Activated CD8-positive, alpha-beta memory T cell treated with anti-CD3 and anti-CD28 coated beads, Interleukin-2, amount 50 U/mL, for 1 hour (primary cell): ENCODE measurements at regions not wholly inside any gene's neighbourhood (a gene's known extent, or its start where the extent isn't known, plus 50 kb on each side); places are given as distances from the start of the nearest gene placed in this dataset.

Source experiments
- DNase-seq: peaks from one replicate; pipeline ENCODE4 v3.0.0-alpha.2; 2020; ENCODE audit errors: extremely low read depth

DNA sequence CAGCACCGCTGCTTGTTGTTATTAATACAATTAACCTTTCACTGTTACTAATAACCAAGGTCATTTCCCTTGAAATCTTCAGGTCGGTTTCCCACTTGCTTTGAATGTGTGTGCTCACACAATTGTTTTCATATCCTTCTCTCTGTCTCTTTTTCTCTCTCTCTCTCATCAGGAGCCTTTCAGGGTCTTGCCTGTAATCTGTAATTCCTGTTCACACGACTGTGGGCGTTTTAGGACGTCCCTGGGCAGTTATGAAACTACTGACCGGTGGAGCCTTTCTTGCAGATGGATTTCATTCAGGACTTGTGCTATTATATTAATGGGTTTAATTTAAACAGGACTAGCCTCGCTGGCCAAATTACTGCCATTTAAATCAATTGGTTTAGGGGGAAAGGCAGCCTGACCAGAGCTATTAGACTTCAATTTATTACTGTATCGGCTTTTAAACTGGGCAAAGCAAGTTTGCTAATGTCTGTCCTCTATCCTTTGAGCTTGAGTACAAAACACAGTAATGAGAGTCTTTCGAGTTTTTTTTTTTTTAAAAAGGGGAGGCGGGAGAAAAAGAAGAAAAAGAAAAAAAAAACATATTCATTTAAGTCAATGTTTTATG is 316.0 kb upstream of the TLE4 start:
- no peak for DNase-seq

DNA sequence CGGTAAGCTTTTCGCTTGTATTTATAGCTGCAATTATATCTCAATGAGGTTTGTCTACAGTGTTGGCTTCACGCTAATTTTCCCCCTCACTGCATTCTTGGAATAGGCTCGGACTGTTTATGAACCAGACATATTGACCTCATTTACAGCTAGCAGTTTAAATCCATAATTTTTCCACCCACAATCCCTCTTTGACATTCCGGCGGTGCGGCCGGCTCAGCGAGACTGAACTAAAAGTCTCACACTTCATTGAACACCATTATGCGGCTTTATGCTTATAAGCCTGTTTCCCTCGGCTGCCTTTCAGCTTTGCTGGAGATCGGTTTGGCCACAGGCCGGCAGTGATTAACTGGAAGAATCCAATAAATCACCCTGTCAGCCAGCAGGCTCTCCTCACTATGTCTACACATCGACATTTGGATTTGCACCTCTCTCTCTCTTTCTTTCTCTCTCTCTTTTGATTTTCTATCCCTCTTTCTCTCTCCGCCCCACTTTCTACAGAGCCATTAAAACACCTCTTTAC is 315.0 kb upstream of the TLE4 start:
- no peak for DNase-seq

GRCh38 chr9:79257228-79257781 is 314.5 kb upstream of the TLE4 start:
- no peak for DNase-seq

- no peak for DNase-seq
Measured at GRCh38 chr9:79257790-79258351, 313.9 kb upstream of the TLE4 start.

GRCh38 chr9:79259858-79260257 is 311.9 kb upstream of the TLE4 start:
- no peak for DNase-seq

- DNase-seq, result no peak
Measured at GRCh38 chr9:79263628-79264027, 308.1 kb upstream of the TLE4 start.

- no peak for DNase-seq
Measured at GRCh38 chr9:79264041-79264440, 307.7 kb upstream of the TLE4 start.

DNA sequence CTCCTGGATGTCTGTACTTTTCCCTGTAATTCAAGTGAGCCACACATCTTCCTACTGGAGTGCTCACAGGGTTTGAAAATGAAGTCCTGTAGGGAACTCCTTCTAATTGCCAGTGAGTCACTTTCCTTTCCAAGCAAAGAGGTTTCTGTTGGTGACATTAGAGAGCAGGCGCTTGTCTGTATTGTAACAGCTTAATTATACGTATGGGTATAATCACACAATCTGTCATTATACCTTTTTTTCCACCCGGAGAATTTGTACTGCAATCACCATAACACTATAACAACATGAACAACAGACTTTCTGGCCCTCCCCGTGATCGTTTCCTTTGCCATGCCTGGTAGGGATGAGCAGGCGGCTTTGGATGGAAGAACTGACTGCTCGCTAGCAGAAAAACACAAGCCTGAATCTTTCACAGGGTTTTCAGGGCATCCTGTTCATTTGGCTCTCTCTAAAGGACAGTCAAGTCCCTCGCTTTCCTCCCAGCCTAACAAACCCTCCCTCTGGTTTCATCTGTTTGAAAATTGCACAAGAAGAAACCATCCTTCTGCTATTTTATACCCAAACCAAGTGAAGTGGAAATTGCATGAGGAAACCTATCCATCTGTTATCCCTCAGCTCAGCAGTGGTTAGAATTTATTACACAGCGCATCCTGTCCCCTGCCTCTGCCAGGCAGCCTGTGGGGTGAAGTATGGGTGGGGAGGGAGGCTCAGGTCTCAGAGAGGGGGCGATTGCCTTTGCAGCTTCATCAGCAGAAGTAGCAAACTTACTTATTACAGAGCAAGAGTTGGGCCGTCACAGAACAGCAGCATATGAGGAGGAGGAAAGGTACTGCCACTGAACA is 307.0 kb upstream of the TLE4 start:
- DNase-seq, result no peak

- DNase-seq, result no peak
Measured at GRCh38 chr9:79266986-79267385, 304.8 kb upstream of the TLE4 start.

GRCh38 chr9:79268806-79269205 is 303.0 kb upstream of the TLE4 start:
- DNase-seq, result no peak

GRCh38 chr9:79273311-79273710 is 298.5 kb upstream of the TLE4 start:
- DNase-seq, result no peak

GRCh38 chr9:79279356-79279755 is 292.4 kb upstream of the TLE4 start:
- DNase-seq, result no peak

DNA sequence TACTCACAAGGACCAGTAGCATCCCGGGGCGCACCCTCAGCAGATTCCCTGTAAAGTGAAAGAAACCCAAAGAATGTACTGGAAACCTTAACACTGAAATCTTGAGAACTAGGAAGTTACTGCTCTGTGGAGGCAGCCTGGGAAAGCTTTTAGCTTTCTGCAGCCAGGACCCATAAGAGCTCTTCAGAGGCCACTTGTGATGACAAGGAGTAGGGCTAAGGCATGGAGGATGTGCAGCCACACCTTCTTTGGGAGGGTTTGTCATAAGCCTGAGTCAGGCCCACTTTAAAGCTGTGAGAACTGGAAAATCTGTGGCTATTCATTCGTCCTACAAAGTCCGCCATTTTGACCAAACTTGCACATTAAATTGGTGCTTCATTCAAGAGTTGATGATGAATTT is 291.1 kb upstream of the TLE4 start:
- DNase-seq, result no peak

- DNase-seq, result no peak
Measured at GRCh38 chr9:79284081-79284480, 287.7 kb upstream of the TLE4 start.

DNA sequence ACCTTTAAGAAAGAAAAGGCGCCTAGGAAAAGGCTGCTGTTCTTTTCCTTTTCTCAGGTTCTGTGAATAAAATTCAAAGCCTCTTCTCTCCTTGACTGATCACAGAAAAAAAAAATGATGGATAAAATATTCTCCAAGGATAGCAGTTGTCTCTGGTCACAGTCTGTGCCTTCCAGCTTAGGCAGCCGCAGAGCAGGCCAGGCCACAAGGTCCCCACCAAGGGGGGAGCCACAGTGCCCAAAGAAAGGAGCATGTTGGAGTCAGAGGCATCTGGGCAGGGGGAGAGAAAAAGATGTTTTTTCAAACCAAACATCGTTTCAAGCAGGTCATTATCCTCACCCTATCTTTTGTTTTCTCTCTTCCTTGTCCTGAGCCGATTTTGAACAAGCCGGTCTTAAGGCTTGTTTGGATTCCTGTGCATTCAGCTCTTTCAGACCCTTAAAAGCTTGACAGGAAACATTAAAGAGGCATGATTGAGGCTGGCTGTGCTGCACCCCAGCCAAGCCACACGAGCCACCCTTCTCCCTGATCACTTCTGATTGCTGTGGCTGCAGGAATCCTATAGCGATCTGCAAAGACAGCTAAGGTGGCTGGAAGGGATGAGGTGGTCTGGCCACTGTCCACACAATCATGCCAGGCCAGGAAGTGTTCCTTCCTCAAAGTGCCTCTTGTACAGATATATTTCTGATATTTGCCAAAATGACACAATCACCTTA is 284.6 kb upstream of the TLE4 start:
- no peak for DNase-seq

- no peak for DNase-seq
Measured at GRCh38 chr9:79287708-79288290, 284.0 kb upstream of the TLE4 start.

- DNase-seq, result no peak
Measured at GRCh38 chr9:79289856-79290255, 281.9 kb upstream of the TLE4 start.

DNA sequence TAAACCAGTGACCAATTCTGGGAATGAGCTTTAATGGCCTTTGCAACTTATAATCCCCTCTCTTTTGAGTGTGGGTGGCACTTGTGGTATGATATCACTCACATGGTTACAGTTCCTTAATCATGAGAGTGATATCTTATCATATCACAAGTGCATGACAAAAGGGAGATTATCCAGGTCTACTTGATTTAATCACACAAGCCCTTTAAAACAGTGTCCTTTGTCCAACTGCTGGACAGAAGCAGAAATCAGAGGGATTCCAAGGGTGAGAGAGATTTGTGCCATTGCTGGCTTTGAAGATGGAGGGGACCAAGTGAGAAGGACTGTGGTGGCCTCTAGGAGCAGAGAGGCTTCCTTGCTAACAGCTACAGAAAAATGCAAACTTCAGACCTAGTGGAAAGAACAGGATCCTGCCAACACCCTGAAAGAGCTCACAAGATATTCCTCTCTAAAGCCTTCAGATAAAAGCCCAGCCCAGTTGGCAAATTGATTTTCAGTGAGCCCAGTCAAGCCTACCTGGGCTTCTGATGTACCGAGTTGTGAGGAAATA is 279.0 kb upstream of the TLE4 start:
- no peak for DNase-seq

- DNase-seq, result no peak
Measured at GRCh38 chr9:79300068-79300467, 271.7 kb upstream of the TLE4 start.

GRCh38 chr9:79301085-79301484 is 270.7 kb upstream of the TLE4 start:
- no peak for DNase-seq
